ENCODE measurements at regions not wholly inside any gene's neighbourhood (a gene's known extent, or its start where the extent isn't known, plus 50 kb on each side); places are given as distances from the start of the nearest gene placed in this dataset.

- no peak overlapping the region for H3K27ac ChIP-seq (ENCODE audit: low read depth, low read length)
- H3K4me1 ChIP-seq (ENCODE audit: control insufficient read depth, insufficient read depth, low read length, unreplicated experiment), result no peaks in the 10 kb centered on the region
- no peaks in the 10 kb centered on the region for H3K27me3 ChIP-seq (ENCODE audit: insufficient read depth, low read length)
- H3K36me3 ChIP-seq (ENCODE audit: insufficient read depth, low read length), result no peaks in the 10 kb centered on the region
- no peaks in the 10 kb centered on the region for H3K79me2 ChIP-seq (ENCODE audit: control insufficient read depth, insufficient read depth, low read length, unreplicated experiment)
- no peak overlapping the region for H3K4me3 ChIP-seq (ENCODE audit: low read depth, low read length)
- no peak overlapping the region for H2AFZ ChIP-seq (ENCODE audit: low read length, unreplicated experiment)
These were observed 421.1 kb downstream of the KLF5 start for GRCh38 chr13:73479856-73480255.

GRCh38 chr13:73479351-73479750, 420.5 kb downstream of the KLF5 start:
- H3K4me3 ChIP-seq (ENCODE audit: low read depth, low read length), result no peak overlapping the region
- no peaks in the 10 kb centered on the region for H3K36me3 ChIP-seq (ENCODE audit: insufficient read depth, low read length)
- H3K27me3 ChIP-seq (ENCODE audit: insufficient read depth, low read length), result no peaks in the 10 kb centered on the region
- H2AFZ ChIP-seq (ENCODE audit: low read length, unreplicated experiment), result no peak overlapping the region
- no peak overlapping the region for H3K27ac ChIP-seq (ENCODE audit: low read depth, low read length)
- H3K4me1 ChIP-seq (ENCODE audit: control insufficient read depth, insufficient read depth, low read length, unreplicated experiment), result no peaks in the 10 kb centered on the region
- no peaks in the 10 kb centered on the region for H3K79me2 ChIP-seq (ENCODE audit: control insufficient read depth, insufficient read depth, low read length, unreplicated experiment)

GRCh38 chr13:73477441-73477840, 418.6 kb downstream of the KLF5 start:
- H3K27ac ChIP-seq (ENCODE audit: low read depth, low read length), result no peak overlapping the region
- H2AFZ ChIP-seq (ENCODE audit: low read length, unreplicated experiment), result no peak overlapping the region

GRCh38 chr13:73473016-73473415, 414.2 kb downstream of the KLF5 start:
- H3K4me1 ChIP-seq (ENCODE audit: control insufficient read depth, insufficient read depth, low read length, unreplicated experiment), result no peaks in the 10 kb centered on the region
- H3K79me2 ChIP-seq (ENCODE audit: control insufficient read depth, insufficient read depth, low read length, unreplicated experiment), result no peaks in the 10 kb centered on the region
- no peak overlapping the region for H2AFZ ChIP-seq (ENCODE audit: low read length, unreplicated experiment)
- no peak overlapping the region for H3K27ac ChIP-seq (ENCODE audit: low read depth, low read length)
- H3K27me3 ChIP-seq (ENCODE audit: insufficient read depth, low read length), result no peaks in the 10 kb centered on the region
- H3K36me3 ChIP-seq (ENCODE audit: insufficient read depth, low read length), result no peaks in the 10 kb centered on the region
- H3K4me3 ChIP-seq (ENCODE audit: low read depth, low read length), result no peak overlapping the region

More at GRCh38 chr13:73477441-73477840, 418.6 kb downstream of the KLF5 start:
- Histone ChIP-seq H3K4me1 (ENCODE audit: control insufficient read depth, insufficient read depth, low read length, unreplicated experiment) (no peaks in the 10 kb centered on the region), H3K79me2 (ENCODE audit: control insufficient read depth, insufficient read depth, low read length, unreplicated experiment) (no peaks in the 10 kb centered on the region), H3K4me3 (ENCODE audit: low read depth, low read length) (no peak overlapping the region), H3K27me3 (ENCODE audit: insufficient read depth, low read length) (no peaks in the 10 kb centered on the region), H3K36me3 (ENCODE audit: insufficient read depth, low read length) (no peaks in the 10 kb centered on the region)

GRCh38 chr13:73467125-73467524, 408.3 kb downstream of the KLF5 start:
- H3K27ac ChIP-seq (ENCODE audit: low read depth, low read length), result no peak overlapping the region
- H2AFZ ChIP-seq (ENCODE audit: low read length, unreplicated experiment), result no peak overlapping the region
- H3K4me3 ChIP-seq (ENCODE audit: low read depth, low read length), result no peak overlapping the region
- no peaks in the 10 kb centered on the region for H3K27me3 ChIP-seq (ENCODE audit: insufficient read depth, low read length)
- H3K4me1 ChIP-seq (ENCODE audit: control insufficient read depth, insufficient read depth, low read length, unreplicated experiment), result peaks cover 3% of the 10 kb centered on the region
- no peaks in the 10 kb centered on the region for H3K36me3 ChIP-seq (ENCODE audit: insufficient read depth, low read length)
- no peaks in the 10 kb centered on the region for H3K79me2 ChIP-seq (ENCODE audit: control insufficient read depth, insufficient read depth, low read length, unreplicated experiment)

- Histone ChIP-seq H2AFZ (ENCODE audit: low read length, unreplicated experiment) (no peak overlapping the region), H3K36me3 (ENCODE audit: insufficient read depth, low read length) (no peaks in the 10 kb centered on the region), H3K79me2 (ENCODE audit: control insufficient read depth, insufficient read depth, low read length, unreplicated experiment) (no peaks in the 10 kb centered on the region), H3K4me1 (ENCODE audit: control insufficient read depth, insufficient read depth, low read length, unreplicated experiment) (peaks cover 3% of the 10 kb centered on the region), H3K27me3 (ENCODE audit: insufficient read depth, low read length) (no peaks in the 10 kb centered on the region), H3K4me3 (ENCODE audit: low read depth, low read length) (no peak overlapping the region), H3K27ac (ENCODE audit: low read depth, low read length) (no peak overlapping the region)
These were observed 407.8 kb downstream of the KLF5 start for GRCh38 chr13:73466561-73466960.

GRCh38 chr13:73465617-73465971, 406.8 kb downstream of the KLF5 start:
- H3K36me3 ChIP-seq (ENCODE audit: insufficient read depth, low read length), result no peaks in the 10 kb centered on the region
- H3K27me3 ChIP-seq (ENCODE audit: insufficient read depth, low read length), result no peaks in the 10 kb centered on the region
- H3K79me2 ChIP-seq (ENCODE audit: control insufficient read depth, insufficient read depth, low read length, unreplicated experiment), result no peaks in the 10 kb centered on the region
- H3K4me3 ChIP-seq (ENCODE audit: low read depth, low read length), result no peak overlapping the region
- H3K27ac ChIP-seq (ENCODE audit: low read depth, low read length), result no peak overlapping the region
- H3K4me1 ChIP-seq (ENCODE audit: control insufficient read depth, insufficient read depth, low read length, unreplicated experiment), result peaks cover 3% of the 10 kb centered on the region
- peak overlapping the region; percentile 61 for H2AFZ ChIP-seq (ENCODE audit: low read length, unreplicated experiment)

GRCh38 chr13:73464758-73465616, 406.2 kb downstream of the KLF5 start:
- no peaks in the 10 kb centered on the region for H3K27me3 ChIP-seq (ENCODE audit: insufficient read depth, low read length)
- H3K36me3 ChIP-seq (ENCODE audit: insufficient read depth, low read length), result no peaks in the 10 kb centered on the region
- peaks cover 3% of the 10 kb centered on the region for H3K4me1 ChIP-seq (ENCODE audit: control insufficient read depth, insufficient read depth, low read length, unreplicated experiment)
- no peak overlapping the region for H3K4me3 ChIP-seq (ENCODE audit: low read depth, low read length)
- H3K27ac ChIP-seq (ENCODE audit: low read depth, low read length), result no peak overlapping the region
- H3K79me2 ChIP-seq (ENCODE audit: control insufficient read depth, insufficient read depth, low read length, unreplicated experiment), result no peaks in the 10 kb centered on the region
- peak overlapping the region; percentile 61 for H2AFZ ChIP-seq (ENCODE audit: low read length, unreplicated experiment)

GRCh38 chr13:73462241-73462640, 403.4 kb downstream of the KLF5 start:
- Histone ChIP-seq H3K27ac (ENCODE audit: low read depth, low read length) (no peak overlapping the region), H3K79me2 (ENCODE audit: control insufficient read depth, insufficient read depth, low read length, unreplicated experiment) (no peaks in the 10 kb centered on the region), H2AFZ (ENCODE audit: low read length, unreplicated experiment) (no peak overlapping the region), H3K4me3 (ENCODE audit: low read depth, low read length) (no peak overlapping the region), H3K4me1 (ENCODE audit: control insufficient read depth, insufficient read depth, low read length, unreplicated experiment) (peaks cover 3% of the 10 kb centered on the region), H3K27me3 (ENCODE audit: insufficient read depth, low read length) (no peaks in the 10 kb centered on the region), H3K36me3 (ENCODE audit: insufficient read depth, low read length) (no peaks in the 10 kb centered on the region)

- H2AFZ ChIP-seq (ENCODE audit: low read length, unreplicated experiment), result no peak overlapping the region
- H3K27ac ChIP-seq (ENCODE audit: low read depth, low read length), result peak overlapping the region; percentile 25; the same call in 1 of the 2 replicates
- no peaks in the 10 kb centered on the region for H3K27me3 ChIP-seq (ENCODE audit: insufficient read depth, low read length)
- no peaks in the 10 kb centered on the region for H3K79me2 ChIP-seq (ENCODE audit: control insufficient read depth, insufficient read depth, low read length, unreplicated experiment)
- no peak overlapping the region for H3K4me3 ChIP-seq (ENCODE audit: low read depth, low read length)
- peaks cover 26% of the 10 kb centered on the region for H3K4me1 ChIP-seq (ENCODE audit: control insufficient read depth, insufficient read depth, low read length, unreplicated experiment)
- H3K36me3 ChIP-seq (ENCODE audit: insufficient read depth, low read length), result no peaks in the 10 kb centered on the region
These were observed 392.6 kb downstream of the KLF5 start for GRCh38 chr13:73451221-73452029.
